Epidermal melanocyte (primary cell): ENCODE measurements at regions not wholly inside any gene's neighbourhood (a gene's known extent, or its start where the extent isn't known, plus 50 kb on each side); places are given as distances from the start of the nearest gene placed in this dataset.

Source experiments
- DNase-seq: peaks from one replicate; pipeline ENCODE4 v3.0.0; 2011; ENCODE audit warnings: low spot score; ENCODE audit not compliant: insufficient read length

DNA sequence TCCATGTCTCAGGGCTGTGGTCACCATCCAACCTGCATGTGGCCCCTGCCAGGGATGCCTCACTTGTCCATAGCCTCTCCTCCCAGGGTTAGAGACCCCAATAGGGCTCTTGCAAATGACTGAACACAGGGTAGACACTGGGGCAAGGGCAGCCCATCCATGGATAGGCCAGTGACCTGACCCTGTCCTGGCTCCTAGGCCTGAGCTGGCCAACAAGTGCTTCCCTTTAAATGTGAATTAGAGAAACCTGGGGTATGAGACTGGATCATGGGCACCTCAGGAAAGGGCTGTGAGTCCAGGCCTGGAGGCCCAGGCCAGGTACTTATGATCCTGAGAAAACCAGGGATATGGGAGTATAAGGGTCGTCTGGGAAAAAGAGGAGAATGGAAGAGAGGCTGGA lies 64.5 kb downstream of the COPS8 start:
- DNase-seq, result no peak

DNA sequence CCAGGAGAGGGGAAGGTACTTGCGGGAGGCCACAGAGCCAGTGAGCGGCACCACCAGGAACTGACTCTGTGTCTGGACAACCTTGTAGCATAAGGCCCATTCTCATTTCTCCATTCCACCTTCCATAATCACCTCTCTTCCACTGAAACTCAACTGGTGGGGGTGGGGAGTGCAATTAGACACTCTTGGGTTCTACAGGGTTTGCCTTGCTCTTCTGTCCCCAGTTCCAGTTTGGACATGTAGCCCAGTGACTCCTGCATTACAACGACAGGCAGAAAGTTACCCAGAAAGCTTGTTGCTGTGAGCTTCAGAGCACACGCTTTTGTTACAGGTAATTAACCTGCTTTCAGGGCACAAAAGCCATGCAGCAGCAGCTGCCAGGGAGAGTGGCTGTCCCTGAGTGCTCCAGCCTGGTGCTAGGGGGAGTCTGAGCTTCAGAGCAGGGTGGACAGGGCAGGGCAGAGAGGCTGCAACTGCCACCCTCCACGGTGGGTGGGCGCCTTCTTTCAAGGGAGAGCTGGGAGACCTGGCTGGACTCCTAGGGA lies 65.2 kb downstream of the COPS8 start:
- DNase-seq, result no peak

DNA sequence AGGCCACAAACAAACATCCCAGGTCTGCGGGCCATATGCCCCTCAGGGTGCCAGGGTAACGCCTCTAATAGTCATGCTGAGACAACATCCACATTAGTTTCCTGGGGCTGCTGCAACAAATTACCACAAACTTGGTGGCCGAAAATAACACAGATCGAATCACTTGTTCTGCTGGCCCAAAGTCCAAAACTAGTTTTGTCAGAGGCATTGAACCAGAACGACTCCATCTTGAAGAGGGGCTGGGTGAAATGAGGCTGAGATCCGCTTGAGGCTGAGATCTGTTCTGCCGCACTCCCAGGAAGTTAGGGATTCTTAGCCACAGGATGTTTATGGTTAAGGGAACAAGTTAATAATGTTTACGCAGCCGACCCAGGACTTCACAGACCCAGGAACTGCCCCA lies 66.7 kb downstream of the COPS8 start:
- no peak for DNase-seq

DNA sequence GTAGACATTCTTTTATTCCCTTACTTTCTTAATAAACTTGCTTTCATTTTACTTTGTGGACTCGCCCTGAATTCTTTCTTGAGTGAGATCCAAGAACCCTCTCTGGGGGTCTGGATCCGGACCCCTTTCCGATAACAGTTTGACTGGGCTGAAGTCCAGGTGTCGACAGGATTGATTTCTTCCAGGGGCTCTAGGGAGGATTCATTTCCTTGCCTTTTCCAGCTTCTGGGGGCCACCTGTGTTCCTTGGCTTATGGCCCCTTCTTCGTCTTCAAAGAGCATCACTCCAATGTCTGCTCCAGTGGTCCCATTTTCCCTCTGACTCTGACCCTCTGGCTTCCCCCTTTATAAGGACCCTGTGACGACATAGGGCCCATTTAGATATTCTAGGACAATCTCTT lies 67.5 kb downstream of the COPS8 start:
- no peak for DNase-seq

DNA sequence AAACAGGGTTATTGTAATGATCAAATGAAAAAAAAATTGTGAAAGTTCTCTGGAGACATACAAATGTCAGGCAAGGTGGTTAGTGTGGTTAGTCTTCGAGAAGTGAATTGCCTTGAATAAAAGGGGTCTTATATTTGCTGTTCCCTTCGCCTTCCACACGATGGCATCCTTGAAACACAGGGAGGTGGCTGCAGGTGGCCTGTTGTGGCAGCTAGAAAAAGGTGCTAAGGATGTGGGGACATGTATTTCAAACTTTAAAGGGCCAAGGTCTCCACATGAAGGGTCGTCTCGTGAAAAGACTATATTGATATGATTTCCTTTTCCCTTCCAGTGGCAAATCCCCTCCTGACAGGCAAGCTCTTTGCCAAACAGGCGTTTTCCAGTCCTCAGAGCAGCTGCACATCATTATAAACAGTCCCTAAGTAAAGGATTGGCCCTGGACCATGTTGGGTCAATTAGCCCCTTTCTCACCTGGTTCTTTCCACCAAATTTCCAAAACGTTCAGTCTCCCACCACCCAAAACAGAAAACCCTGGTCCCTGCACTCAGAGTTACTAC lies 68.5 kb downstream of the COPS8 start:
- DNase-seq, result no peak

DNA sequence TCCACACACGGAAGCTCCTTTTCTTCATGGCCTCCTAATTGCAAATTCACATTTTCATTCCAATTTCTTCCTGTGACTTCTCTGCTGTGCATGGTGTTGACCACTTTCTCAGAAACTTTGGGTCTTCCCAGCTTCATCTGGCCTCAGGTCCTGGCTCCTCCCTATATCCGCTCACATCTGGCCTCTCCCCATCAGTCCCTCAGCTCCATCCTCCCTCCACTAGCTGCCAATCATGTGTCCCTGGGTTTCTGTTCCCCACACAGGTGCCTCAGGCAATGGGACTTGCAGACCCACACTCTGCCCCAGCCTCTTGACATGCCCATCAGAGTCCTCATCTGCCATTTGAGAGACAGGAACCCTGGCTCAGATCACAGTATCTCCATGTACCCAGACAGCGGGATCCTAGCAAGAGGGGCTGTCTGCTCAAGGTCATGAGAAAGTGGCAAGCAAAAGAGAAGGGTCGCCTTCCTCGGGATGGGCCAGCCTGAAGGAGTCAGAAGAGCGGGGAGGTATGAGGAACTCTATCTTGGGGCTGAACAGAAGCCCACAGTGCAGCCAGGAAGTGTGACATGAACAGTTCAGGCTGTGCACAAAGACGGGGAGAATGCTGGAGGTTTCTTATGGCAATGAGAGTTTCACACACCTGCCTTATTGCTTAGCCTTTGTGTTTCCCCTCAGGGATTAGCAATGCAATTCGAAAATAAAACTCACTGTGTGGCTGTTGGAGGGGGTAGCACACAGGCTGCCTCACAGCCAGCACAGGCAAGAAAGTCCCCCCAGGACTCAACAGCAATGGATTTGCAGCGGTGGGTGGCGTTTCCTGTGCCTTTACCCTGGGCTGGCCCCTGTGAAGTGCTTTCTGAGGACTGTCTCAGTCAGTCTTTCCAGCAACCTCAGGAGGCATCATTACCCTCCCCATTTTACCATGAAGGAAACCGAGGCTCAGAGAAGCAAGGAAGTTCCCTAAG lies 69.5 kb downstream of the COPS8 start:
- no peak for DNase-seq

DNA sequence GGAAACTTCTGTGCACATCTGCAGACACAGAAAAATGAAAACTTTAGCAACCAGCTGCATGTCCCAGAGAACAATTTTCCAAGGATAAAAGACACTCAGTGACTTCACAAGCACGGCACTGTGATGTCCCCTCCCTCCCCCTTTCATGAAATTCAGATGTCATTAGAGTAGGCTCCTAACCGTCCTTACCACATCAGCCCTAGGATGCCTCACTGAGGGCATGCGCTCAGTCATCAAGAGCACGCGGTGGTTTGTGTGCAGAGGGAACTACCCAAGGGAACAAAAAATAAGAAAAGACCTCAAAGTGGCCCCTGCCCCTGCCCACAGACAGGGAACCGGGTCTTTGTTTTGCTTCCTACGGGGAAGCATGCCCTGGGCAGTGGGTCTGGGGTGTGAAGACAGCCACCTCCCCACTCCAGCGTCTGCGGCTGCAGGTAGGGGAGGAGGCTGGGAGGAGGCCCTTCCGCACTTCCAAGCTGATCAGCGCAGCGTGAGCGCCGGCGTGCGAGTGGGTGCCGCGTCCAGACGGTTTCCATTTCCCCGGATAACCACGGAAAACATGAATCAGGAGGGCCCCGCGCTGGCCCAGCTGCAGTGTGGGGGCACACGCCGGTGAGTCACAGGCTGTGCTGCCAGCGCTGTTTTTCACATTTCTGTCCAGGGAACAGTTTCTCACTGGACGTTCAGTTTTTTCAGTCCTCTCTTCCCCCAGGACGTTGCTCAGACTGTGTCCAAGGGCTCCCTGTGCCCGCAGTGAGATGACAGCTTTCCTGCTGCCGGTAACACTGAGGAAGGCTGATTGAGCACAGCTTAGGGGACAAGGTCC lies 70.6 kb downstream of the COPS8 start:
- no peak for DNase-seq

DNA sequence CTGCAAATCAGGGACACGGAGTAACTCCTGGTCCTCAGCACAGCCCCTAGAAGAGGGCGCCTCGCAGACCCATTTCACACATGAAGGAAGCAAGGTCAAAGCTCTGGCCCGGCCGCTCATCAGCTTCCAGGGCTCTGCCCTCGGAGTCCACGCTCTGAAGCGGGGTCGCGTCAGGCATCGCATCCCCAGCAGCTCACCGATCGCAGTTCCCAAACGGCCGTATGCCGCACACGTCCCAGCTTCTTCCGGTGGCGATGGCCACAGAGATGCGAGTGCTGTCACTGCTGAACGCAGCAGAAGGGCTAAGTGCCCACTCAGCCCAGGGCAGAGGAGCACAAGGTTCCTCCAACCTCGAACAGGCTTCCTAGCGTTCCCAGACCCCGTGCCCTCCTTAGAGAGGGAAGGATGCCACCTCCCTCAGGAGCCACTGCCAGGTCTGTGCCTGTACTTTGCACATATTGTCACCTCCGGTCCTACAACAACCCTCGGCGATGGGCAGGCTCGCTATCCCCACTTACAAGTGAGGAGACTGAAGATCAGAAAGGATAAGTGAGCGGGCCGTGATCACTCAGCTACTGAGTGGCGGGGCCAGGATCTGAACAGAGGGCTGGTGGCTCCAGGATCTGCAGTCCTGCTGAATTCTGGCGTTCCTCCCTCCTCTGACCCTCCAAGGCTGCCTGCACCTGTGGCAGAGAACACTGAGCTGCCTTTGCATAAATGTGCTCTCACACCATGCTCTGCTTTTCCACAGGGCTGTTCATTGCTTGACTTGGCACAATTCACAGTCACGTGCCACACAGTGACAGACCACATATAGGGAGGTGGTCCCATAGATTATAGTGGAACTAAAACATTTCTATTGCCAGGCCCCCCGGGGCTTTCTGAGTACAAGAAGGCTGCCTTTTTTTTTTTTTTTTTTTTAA lies 71.4 kb downstream of the COPS8 start:
- DNase-seq, result no peak

DNA sequence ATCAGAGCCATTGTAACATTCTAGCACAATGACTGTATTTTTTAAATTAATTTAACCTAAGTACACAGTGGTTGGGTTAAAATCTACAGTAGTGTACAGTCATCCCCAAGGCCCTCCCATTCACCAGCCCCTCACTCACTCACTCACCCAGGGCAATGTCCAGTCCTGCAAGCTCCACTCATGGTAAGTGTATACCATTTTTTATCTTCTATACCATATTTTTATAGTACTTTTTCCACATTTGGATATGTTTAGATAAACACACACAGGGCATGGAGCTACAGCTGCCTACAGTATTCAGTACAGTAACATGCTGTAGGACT lies 72.1 kb downstream of the COPS8 start:
- DNase-seq, result no peak

DNA sequence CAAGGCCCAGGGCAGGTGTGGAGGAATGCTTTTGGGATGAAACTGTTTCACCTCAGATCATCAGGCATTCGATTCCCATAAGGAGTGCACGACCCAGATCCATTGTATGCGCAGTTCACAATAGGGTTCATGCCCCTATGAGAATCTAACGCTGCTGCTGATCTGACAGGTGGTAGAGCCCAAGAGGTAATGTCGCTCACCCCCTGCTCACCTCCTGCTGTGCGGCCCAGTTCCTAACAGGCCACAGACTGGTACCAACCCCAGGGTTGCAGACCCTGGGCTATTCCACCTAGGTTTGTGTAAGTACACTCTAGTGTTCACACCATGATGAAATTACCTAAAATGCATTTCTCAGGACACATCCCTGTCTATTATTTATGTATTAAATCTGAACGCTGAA lies 72.5 kb downstream of the COPS8 start:
- no peak for DNase-seq

DNA sequence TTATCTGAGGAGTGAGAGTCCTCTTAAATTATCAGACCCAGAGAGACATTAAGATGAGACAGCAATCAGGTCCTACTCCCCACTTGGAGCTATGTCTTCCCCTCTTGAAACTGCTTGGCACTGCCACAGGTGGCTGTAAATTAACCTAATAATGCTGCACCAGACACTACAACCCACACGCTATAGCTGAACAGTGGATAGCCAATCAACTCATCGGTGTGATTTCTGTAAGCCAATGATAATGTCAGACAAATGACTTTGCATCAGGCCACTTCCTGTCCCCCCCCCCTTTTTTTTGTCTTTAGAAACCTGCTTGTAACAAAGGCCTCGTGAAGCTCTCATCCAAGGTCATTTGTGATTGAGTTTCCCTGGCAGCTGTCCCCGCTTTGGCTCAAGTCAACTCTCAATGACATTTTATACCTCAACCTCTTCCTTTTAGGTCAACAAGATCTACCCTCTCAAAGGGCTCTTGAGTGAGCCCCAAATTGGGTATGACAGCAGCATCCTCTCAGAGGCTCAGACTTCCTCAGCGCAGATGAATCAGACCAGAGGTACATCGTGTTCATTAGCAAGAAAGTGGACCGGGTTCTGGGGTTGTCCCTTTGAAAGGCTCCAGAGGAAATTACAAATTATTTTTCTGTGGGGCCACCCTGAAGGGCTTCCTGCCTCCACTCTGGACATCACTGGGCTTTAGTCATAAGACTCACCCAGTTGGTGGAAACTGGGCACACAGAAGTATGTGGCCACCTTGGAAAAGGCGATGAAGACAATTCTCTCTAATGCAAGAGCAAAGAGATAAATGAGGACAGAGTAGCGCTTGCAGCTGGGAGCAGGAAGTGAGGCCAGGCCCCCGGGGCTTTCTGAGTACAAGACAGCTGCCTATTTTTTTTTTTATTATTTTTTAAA lies 73.6 kb downstream of the COPS8 start:
- DNase-seq, result no peak

DNA sequence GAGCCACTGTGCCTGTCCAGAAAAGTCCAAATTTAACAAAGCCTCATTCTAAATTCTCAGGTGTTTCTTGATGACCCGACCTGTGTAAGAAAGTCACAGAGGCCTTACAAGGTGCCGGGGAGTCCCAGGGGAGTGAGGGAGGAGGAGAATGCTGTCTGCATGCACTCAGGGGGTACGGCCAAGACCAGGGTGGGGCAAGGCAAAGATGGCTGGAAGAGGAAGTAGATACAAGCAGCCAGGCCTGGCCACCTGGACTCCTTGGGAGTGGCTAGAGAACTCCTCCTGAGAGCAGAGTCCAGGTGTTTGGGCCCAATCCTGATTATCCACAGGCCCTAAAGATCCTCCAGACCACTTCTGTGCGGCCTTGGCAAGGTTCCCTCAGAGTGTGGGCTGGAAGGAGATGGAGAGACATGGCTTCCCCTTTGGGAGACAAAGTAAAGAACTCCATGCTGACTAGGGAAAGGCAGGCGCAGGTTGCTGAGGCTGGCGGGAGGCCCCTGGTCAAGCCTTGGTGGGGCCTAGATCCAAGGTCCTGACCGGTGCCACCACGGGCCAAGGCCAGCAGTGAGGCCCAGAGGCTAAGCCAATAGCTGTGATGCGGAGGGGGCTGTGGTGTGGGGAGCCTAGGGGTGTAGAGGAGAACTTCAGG lies 74.7 kb downstream of the COPS8 start:
- DNase-seq, result no peak

DNA sequence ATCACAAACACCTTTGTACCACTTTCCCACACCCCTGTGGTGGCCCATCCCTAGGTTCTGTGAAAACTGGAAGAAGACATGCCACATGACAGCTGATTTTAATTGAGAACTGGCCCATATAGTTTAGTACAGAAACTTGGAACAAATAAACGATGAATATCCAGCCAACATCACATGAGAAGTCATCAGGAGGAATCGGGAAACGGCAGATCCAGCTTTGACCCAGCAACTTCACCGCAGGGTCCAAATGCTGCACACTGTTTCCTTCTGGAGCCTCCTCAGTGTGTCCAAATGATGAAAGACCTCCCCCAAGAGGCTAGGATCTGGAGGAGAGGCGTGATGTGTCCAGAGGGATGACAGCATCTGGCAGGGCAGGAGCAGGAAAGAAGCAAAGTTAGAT lies 75.5 kb downstream of the COPS8 start:
- no peak for DNase-seq

DNA sequence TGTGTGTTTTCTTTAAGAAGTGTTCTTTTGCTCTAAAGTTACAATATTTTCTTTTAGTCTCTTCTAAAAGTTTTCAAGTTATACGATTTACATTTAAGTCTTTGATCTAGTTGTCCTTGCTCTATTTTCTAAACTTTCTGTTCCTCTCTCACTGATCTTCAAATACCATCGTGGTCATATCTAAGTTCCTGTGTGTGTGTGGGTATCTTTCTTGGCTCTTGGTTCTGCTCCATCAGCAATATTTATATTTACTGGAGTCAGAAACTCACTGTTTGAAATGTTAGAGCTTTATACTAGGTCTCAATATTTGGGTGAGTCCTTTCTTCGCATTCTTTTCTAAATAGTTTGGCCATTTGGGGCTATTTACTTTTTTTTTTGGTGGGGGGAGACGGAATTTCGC lies 77.3 kb downstream of the COPS8 start:
- no peak for DNase-seq

DNA sequence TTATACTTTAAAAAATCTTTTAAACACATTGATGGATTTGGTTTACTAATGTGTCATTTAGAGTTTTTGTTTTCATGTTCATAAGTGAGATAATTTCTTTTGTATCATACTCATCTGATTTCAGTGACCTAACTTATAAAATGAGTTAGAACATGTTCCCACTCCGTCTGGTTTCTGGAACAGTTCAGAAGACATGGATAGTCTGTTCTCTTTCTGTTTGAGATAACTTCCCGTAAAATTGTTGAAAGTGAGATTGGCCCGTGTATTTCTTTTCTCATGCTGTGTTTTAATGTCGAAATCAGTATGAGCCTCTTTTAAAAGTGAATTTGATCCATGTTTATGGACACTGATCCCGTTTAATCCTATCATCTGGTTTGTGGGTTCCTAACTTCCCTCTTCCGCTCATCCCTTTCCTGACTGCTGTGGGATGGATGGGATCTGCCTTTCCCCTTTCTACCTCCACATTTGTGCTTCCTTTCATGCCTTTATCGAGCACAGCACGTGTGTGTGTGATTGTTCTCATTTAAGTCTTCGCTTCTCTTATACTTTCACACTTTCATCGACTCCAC lies 78.9 kb downstream of the COPS8 start:
- DNase-seq, result no peak

DNA sequence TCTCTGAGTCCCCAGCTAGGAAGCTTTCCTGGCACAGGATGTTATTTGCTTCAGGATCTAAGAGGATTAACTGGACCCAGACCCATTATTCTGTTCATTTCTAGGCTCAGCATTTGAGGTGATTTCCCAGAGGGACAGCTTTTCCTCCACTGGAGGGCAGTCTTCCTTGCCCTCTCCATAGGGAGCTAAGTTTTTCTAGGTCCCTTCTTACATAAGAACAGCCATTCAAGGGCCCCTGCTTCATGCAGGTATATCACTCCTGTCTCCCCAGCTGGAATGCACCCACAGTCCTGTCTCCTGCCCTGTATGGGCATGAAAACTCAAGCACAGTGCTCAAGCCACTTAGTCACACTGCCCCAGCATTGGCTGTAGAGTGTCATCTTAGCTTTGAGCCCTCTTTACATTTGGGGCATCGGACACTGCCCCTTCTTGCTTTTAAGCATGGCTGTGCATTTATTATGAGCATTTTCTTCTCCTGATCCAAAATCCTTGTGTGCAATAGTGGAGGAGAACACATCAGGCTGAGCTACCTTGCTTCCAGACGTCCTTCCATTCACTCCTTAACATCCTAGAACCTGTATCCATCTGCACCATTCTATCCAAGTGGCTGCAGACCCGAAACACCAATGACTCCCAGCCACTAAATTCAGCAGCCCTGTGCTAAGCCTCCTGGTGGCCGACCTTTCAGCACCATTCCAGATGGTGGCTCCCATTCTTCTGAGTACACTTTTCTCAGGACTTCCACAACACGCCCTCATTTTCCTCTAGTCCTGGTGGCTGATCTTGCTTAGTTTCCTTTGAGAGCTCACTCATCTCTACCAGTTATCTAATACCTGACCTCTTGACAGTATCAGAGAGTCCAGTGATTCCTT lies 80.0 kb downstream of the COPS8 start:
- DNase-seq, result no peak

DNA sequence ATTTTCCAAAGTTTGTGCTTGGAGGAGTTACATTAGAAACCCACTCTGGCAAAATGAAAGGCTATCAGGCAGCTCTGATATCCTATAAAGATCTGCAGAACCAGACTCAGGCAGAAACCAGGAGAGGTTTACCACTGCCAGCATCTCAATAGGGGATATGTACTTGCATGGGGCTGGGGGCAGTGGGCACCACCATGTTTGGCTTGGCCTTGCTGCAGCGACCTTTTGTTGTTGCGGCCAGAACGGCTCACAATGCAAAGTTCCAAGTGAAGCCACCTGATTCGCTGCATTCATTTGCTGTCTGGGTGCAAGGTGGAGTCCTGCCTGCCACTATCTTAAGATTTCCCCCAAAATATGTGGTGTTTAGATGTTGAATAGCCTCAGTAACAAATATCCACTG lies 81.3 kb downstream of the COPS8 start:
- no peak for DNase-seq

DNA sequence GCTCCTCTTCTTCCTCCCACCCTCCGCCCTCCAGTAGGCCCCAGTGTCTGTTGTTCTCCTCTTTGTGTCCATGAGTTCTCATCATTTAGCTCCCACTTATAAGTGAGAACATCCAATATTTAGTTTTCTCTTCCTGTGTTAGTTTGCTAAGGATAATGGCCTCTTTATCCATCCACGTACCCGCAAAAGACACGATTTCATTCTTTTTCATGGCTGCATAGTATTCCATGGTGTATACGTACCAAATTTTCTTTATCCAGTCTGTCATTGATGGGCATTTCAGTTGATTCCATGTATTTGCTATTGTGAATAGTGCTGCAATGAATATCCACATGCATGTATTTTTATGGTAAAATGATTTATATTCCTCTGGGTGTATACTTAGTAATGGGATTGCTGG lies 82.2 kb downstream of the COPS8 start:
- DNase-seq, result no peak
